ENCODE measurements at regions not wholly inside any gene's neighbourhood (a gene's known extent, or its start where the extent isn't known, plus 50 kb on each side); places are given as distances from the start of the nearest gene placed in this dataset.

DNA sequence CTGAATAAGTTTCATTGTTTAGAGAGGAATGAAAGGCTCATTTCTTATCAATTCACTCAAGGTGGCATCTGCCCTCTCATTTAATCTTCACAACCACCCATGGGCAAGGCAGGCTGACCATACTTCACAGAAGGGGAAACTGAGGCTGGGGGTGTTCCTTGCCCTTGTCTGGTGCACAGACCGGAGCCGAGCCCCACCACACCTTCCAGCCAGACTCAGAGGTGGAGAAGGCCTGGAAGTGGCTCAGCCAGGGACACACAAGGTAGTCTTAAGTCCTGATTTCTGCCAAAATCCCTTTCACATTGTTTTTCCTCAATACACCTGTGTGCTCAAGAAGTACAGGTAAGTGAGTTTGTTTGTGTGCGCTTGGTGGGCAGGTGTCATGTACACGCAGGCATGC lies 111.9 kb upstream of the TEX51 start:
- DNase-seq (no peak), ATAC-seq (ENCODE audit: poor library complexity) (no peak)
- intact Hi-C loops (cut with DNase I), result no loop called here

DNA sequence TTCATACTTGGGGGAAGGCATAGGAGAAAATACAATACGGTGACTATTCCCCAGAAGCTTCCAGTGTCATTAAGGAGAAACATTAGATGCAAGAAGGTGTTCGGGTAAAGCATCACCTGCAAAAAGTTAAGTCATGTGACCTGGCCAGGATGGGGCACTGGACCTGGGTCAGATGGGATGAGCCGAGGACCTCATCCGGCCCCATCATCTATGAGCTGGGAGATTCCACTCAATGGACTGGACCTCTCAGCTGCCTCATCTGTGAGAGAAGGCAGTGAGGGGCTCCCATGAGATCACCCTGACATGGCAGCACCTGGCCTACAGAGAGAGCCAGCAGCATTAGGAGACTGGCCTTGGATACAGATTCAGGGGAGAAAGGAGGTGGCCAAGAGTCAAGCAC lies 111.4 kb upstream of the TEX51 start:
- no peak for DNase-seq
- ATAC-seq (ENCODE audit: poor library complexity), result no peak
- intact Hi-C loops (cut with DNase I), result no loop called here

- no peak for DNase-seq
- no peak for ATAC-seq (ENCODE audit: poor library complexity)
- intact Hi-C loops (cut with DNase I), result no loop called here
Observed at GRCh38 chr2:126788113-126788512, 110.6 kb upstream of the TEX51 start.

DNA sequence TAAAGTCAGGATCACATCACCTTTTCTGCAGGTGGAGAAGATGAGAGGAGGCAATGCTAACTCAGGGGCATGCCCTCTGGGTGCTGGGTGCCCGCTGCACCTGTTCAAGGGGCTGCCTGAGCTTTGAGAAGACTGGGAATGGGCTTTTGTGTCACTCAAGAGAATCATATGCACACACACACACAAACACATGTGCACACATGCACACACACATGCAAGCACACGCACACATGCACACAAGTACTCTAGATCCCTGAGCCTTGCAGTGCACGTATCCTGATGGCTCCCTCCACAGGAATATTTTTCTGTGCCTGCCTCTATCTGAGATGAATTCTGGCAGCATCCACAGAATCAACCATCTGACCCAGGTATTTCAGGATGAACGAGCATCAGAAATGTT lies 110.0 kb upstream of the TEX51 start:
- no peak for ATAC-seq (ENCODE audit: poor library complexity)
- intact Hi-C loops (cut with DNase I), result no loop called here
- DNase-seq, result no peak

DNA sequence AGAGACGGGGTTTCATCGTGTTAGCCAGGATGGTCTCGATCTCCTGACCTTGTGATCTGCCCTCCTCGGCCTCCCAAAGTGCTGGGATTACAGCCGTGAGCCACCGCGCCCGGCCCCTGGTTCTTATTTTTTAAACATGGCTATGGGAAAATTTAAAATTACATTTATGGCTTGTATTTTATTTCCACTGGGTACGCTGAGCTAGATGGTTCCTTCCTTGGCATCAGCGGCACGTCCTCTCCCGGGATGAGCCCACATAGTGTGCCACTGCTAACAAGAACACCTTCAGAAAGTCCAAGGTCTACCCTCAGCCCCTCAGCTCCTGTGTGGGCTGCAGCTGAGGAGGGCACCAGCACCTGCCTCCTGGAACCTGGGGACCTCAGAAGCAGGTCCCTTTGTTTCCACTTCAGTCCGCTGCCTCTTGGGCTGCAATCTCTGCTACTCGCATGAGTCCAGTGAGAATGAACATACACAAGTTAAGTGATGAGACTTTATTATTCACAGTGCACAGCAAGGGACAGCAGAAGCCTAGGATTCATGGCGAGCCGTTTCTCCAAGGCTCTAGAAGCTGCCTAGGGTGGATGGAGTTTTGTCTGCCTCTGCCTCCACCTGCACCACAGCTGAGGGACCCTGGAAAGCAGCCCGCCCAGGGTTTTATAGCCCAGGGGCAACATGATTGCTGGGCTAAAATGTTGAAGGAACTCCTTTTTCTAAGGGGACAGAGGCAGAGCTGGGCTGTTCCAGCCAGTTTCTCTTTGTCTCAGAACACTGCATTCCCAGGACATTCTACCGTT lies 107.5 kb upstream of the TEX51 start:
- ATAC-seq (ENCODE audit: poor library complexity) (no peak), DNase-seq (no peak)
- intact Hi-C loops (cut with DNase I), result no loop called here

- intact Hi-C loops (cut with DNase I), result no loop called here
- ATAC-seq (ENCODE audit: poor library complexity), result no peak
Observed at GRCh38 chr2:126792186-126792585, 106.5 kb upstream of the TEX51 start.

DNA sequence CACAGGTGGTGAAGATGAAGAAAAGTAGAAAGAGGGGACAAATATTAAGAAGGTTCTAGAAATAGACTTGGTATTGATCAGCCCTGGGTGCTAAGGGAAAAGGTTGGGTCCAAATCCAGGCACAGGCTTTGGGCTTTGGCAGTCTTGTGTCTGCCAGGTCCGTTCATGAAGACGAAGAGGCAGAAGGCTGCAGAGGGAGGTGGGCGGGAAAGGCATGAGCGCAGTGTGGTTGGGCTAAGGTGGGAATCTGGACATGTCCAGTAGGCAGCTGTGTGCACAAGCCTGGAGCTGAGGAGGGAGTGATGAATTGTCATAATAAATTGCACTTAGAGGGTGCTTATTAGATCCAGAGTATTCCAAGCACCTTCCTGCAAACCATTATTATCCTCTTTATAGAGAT lies 105.7 kb upstream of the TEX51 start:
- ATAC-seq (ENCODE audit: poor library complexity) (no peak), DNase-seq (no peak)
- intact Hi-C loops (cut with DNase I), result no loop called here

More at GRCh38 chr2:126792186-126792585, 106.5 kb upstream of the TEX51 start:
- DNase-seq, result no peak

- DNase-seq, result no peak
- intact Hi-C loops (cut with DNase I), result no loop called here
- ATAC-seq (ENCODE audit: poor library complexity), result no peak
Observed at GRCh38 chr2:126793885-126794613, 104.6 kb upstream of the TEX51 start.

DNA sequence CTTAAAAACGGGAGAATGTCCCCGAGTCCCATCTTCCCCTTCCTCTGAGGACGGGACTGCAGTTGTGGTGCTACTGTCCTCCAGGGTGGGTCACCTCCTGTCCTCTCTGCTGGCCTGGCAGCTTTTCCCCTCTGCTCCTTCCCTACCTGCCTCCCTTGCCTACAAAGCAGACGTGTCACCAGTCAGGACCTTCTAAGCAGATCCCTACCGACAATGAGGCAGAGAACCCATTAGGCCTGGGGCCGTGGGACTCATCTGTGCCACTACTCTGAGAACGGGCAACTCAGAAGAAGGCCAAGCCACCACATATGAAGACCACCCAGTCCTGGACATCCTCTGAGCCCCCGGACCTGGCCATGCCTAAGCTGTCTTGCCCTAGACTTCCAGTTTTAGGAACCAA lies 103.0 kb upstream of the TEX51 start:
- ATAC-seq (ENCODE audit: poor library complexity) (no peak), DNase-seq (no peak)
- intact Hi-C loops (cut with DNase I), result no loop called here

- DNase-seq (no peak), ATAC-seq (ENCODE audit: poor library complexity) (no peak)
- intact Hi-C loops (cut with DNase I), result no loop called here
Observed at GRCh38 chr2:126796931-126797621, 101.6 kb upstream of the TEX51 start.

DNA sequence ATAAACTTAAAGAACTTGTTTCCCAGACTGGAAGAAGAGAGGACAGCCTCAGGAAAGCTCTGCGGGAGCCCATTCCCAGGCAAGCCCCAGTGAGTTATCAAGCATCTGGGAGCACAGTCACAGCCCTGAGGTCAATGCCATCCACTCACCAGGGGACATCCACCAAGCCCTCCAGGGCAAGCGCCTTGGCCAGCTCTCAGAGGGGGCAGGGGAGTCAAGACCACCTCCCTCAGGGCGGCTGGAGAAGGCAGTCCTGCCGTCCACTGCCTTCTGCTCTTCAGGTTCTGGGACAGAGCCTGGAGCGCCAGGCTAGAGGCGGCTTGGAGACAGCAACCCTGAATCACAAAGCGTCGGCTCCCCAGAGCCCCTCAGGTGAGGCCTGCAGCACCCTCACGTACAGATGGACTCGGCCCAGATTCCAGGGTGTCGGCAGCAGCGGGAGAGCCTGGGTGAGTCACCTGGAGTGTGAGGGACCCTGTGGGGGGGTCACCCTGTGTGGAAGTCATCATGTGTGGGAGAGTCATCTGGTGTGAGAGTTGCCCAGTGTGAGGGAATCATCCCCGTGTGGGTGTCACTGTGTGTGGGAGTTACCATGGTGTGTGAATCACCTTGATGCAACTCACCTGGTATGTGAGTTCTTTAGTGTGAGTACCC lies 100.9 kb upstream of the TEX51 start:
- no peak for ATAC-seq (ENCODE audit: poor library complexity)
- no peak for DNase-seq
- intact Hi-C loops (cut with DNase I), result no loop called here

DNA sequence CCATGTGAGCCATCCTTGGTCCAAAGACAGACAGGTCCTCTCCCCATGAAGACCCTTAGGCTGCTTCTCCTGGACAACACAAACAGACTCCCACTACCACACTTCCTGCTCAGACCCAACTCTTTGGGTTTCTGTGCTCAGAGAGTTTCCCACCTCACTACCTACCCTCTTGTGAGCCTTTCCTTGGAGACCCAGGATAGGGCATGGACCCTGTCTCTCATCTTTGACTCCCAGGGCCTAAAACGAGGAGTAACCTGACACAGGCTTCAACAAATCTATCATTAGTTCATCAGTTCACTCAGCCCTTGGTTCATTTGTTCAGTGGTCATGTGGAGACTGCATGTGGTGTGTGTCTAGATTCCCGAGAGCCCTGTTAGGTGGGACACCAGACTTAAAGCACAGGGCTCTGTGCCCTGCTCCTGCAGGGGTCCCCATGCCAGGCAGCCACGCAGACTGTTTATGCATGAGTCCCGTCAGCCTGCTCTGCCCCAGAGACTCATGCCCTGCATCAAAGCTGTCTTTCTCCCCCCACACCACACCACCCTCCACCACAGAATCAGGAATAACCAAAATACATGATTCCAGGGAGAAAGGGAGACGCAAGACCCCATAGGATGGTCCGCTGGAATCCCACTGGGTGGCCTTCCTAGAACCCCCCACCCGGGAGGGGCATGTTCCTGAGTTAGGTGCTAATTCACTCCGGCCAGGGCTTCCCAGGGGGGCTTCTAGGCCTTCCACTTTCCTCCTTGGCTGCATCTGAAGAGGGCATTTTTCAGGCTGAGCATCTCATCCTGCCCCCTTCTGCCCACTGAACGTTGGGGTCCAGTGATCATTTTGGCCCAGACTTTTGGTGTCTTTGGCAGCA lies 100.2 kb upstream of the TEX51 start:
- no peak for ATAC-seq (ENCODE audit: poor library complexity)
- intact Hi-C loops (cut with DNase I), result no loop called here
- no peak for DNase-seq

DNA sequence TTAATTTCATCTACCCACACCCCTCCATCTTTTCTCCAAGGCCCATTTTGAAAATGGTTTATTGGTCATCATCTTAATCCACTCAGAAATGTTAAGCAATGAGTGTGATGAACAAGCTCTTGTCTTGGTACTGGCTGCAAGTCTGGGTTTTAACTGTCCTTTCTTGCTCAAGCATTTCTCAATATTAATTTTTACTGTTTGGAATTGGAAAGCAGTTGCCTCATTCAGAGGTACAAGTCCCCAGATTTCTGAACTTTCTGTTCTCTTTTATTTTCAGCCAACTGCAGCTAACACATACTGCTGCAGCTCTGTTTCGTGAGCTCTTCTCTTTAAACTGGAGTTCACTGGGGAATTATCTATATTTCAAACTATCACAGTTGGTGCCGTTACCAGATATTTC lies 99.4 kb upstream of the TEX51 start:
- DNase-seq, result no peak
- no peak for ATAC-seq (ENCODE audit: poor library complexity)
- intact Hi-C loops (cut with DNase I), result no loop called here

- ATAC-seq (ENCODE audit: poor library complexity) (no peak), DNase-seq (no peak)
- intact Hi-C loops (cut with DNase I), result no loop called here
Observed at GRCh38 chr2:126801473-126801872, 97.2 kb upstream of the TEX51 start.

- intact Hi-C loops (cut with DNase I), result no loop called here
- DNase-seq (no peak), ATAC-seq (ENCODE audit: poor library complexity) (no peak)
Observed at GRCh38 chr2:126802316-126802715, 96.4 kb upstream of the TEX51 start.

- intact Hi-C loops (cut with DNase I), result no loop called here
- ATAC-seq (ENCODE audit: poor library complexity), result no peak
- no peak for DNase-seq
Observed at GRCh38 chr2:126802774-126803433, 95.8 kb upstream of the TEX51 start.

GRCh38 chr2:126803434-126803775 lies 95.3 kb upstream of the TEX51 start:
- no peak for DNase-seq
- ATAC-seq (ENCODE audit: poor library complexity), result no peak
- intact Hi-C loops (cut with DNase I), result no loop called here

GRCh38 chr2:126804347-126804746 lies 94.3 kb upstream of the TEX51 start:
- no peak for ATAC-seq (ENCODE audit: poor library complexity)

More at GRCh38 chr2:126804347-126804746, 94.3 kb upstream of the TEX51 start:
- intact Hi-C loops (cut with DNase I), result no loop called here
- no peak for DNase-seq

All from Right ventricle myocardium superior (tissue), 1 donor.